GM12892 (cell line): ENCODE measurements at regions not wholly inside any gene's neighbourhood (a gene's known extent, or its start where the extent isn't known, plus 50 kb on each side); places are given as distances from the start of the nearest gene placed in this dataset.

Experiments
- POLR2A ChIP-seq: IDR thresholded peaks from 2 replicates; pipeline ENCODE4 v1.6.1; 2011; ENCODE audit warnings: low read depth, low read length, control low read depth
- POLR2AphosphoS5 ChIP-seq: IDR thresholded peaks from 2 replicates; pipeline ENCODE4 v1.6.1; 2011; ENCODE audit warnings: low read depth, low read length, control low read depth
- TAF1 ChIP-seq: IDR thresholded peaks from 2 replicates; pipeline ENCODE4 v1.6.1; 2011; ENCODE audit warnings: low read depth, mild to moderate bottlenecking, control low read depth, low read length, borderline replicate concordance

DNA sequence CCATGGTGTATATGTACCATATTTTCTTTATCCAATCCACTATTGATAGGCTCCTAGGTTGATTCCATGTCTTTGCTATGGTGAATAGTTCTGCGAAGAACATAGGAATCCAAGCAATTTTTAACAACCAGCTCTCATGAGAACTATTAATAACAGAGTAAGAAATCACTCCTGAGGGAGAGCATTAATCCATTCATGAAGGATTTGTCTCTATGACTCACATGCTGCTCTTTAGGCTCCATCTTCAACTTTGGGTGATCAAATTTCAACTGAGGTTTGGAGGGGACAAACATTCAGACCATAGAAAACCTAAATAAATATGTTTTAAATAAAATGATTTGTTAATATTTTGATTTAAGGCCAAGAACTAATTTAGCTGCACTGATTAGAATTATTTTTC is 147.4 kb downstream of the NSUN3 start:
- TF ChIP-seq POLR2A (no peak), POLR2AphosphoS5 (no peak), TAF1 (no peak)
